ENCODE measurements at regions not wholly inside any gene's neighbourhood (a gene's known extent, or its start where the extent isn't known, plus 50 kb on each side); places are given as distances from the start of the nearest gene placed in this dataset.
"Not testable (repeated sequence)": the region's sequence is repeated elsewhere in the genome, so short reads cannot be mapped to it uniquely, and the experiment has no call there.

DNA sequence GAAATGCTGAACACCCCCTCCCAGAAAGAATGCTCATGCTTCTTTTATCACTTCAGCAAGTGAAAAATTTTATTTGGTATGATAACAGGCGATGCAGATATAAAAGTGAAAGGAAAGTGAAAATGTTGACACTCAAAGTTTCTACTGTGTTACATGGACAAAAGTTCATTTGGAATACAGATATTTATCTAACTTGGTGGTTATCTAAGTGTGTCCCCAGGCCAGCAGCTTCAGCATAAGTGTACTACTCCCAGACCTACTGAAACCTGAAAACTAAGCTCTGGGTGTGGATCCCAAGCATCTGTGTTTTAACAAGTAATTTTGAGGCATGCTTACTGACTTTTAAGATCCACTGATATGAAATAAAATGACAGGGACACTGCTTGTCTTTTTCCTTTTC, 157.1 kb upstream of the BCHE start:
- DNase-seq (ENCODE audit: low spot score) = no peak
- no peaks in the 10 kb centered on the region for H3K79me2 ChIP-seq (ENCODE audit: low read depth)
- H3K27ac ChIP-seq = no peak overlapping the region
- H3K4me3 Mint-ChIP-seq = no peak overlapping the region
- no peaks in the 10 kb centered on the region for H3K4me1 Mint-ChIP-seq
- no peaks in the 10 kb centered on the region for H3K27me3 ChIP-seq
- no peak overlapping the region for H3K4me3 ChIP-seq
- no peak overlapping the region for H3K9ac ChIP-seq
- no peaks in the 10 kb centered on the region for H3K36me3 ChIP-seq
- H3K4me1 ChIP-seq = no peaks in the 10 kb centered on the region
- no peaks in the 10 kb centered on the region for H4K20me1 ChIP-seq (ENCODE audit: low read depth)
- no peak overlapping the region for H2AFZ ChIP-seq (replicated peaks)
- H3K36me3 Mint-ChIP-seq = no peaks in the 10 kb centered on the region
- H3F3A ChIP-seq (ENCODE audit: low read depth) = no peaks in the 10 kb centered on the region
- H3K27me3 Mint-ChIP-seq (ENCODE audit: insufficient read depth, low read depth) = peaks cover 2% of the 10 kb centered on the region
- H3K9me3 Mint-ChIP-seq = no peaks in the 10 kb centered on the region
- no peaks in the 10 kb centered on the region for H3K9me3 ChIP-seq (ENCODE audit: low read depth)
- TF ChIP-seq, protein P1, sequence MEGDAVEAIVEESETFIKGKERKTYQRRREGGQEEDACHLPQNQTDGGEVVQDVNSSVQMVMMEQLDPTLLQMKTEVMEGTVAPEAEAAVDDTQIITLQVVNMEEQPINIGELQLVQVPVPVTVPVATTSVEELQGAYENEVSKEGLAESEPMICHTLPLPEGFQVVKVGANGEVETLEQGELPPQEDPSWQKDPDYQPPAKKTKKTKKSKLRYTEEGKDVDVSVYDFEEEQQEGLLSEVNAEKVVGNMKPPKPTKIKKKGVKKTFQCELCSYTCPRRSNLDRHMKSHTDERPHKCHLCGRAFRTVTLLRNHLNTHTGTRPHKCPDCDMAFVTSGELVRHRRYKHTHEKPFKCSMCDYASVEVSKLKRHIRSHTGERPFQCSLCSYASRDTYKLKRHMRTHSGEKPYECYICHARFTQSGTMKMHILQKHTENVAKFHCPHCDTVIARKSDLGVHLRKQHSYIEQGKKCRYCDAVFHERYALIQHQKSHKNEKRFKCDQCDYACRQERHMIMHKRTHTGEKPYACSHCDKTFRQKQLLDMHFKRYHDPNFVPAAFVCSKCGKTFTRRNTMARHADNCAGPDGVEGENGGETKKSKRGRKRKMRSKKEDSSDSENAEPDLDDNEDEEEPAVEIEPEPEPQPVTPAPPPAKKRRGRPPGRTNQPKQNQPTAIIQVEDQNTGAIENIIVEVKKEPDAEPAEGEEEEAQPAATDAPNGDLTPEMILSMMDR (IDR thresholded peaks at IDR 0.05) = no peak
- TF ChIP-seq EZH2 (IDR thresholded peaks at IDR 0.05) (no peak), EZH2phosphoT487 (IDR thresholded peaks at IDR 0.05) (no peak)
- H3K4me2 ChIP-seq = no peak overlapping the region
- no peak overlapping the region for H3K27ac Mint-ChIP-seq

DNA sequence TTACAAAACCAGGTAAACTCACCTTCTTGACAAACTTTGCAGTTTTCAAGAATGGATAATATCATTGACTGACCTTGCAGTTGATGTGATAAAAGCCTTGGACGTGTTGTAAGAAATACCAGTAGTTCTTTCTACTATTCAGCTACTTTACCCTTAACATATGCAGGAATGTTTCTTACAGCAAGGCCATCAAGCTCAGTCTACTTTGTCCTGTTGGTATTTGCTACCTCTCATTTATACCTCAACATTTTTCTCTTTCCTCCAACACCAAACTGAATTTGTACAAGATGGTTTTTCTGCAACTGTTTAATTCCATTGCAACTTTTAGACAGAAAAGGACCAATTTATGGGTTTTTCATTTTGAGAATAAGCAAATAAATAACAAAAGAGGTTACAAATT, 147.4 kb upstream of the BCHE start:
- Mint-ChIP-seq H3K9me3 (no peaks in the 10 kb centered on the region), H3K27ac (no peak overlapping the region), H3K36me3 (no peaks in the 10 kb centered on the region), H3K27me3 (ENCODE audit: insufficient read depth, low read depth) (peaks cover 2% of the 10 kb centered on the region), H3K4me3 (no peak overlapping the region), H3K4me1 (peaks cover 2% of the 10 kb centered on the region)
- no peaks in the 10 kb centered on the region for H3K27me3 ChIP-seq
- no peak overlapping the region for H3K4me2 ChIP-seq
- TF ChIP-seq EZH2phosphoT487 (IDR thresholded peaks at IDR 0.05) (no peak), EZH2 (IDR thresholded peaks at IDR 0.05) (no peak)
- TF ChIP-seq, protein P1 (IDR thresholded peaks at IDR 0.05) = no peak
- H3K9ac ChIP-seq = no peak overlapping the region
- no peak for DNase-seq (ENCODE audit: low spot score)
- no peak overlapping the region for H3K27ac ChIP-seq
- H3K4me3 ChIP-seq = no peak overlapping the region
- no peak overlapping the region for H2AFZ ChIP-seq (replicated peaks)
- no peaks in the 10 kb centered on the region for H3K9me3 ChIP-seq (ENCODE audit: low read depth)
- no peaks in the 10 kb centered on the region for H3K4me1 ChIP-seq
- H3K36me3 ChIP-seq = no peaks in the 10 kb centered on the region
- no peaks in the 10 kb centered on the region for H4K20me1 ChIP-seq (ENCODE audit: low read depth)
- no peaks in the 10 kb centered on the region for H3F3A ChIP-seq (ENCODE audit: low read depth)
- no peaks in the 10 kb centered on the region for H3K79me2 ChIP-seq (ENCODE audit: low read depth)

DNA sequence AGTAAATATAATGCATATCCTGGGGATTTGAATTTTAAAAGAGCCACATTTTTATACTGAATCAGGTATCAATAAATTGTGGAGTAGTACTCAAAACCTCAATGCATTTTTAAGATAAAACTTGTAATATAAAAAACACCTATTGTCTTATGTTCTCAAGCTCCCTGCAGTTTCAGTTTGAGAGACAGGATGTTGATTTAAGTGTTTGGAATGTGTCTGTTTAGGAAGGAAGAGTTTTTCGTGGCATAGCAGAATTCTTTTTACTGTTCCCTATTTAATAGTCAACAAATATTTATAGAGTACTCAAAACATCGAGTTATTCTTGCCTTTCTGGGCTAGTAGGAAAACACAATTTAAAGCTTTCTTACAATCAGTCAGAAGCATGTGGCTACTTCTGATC, 146.1 kb upstream of the BCHE start:
- Mint-ChIP-seq H3K27ac (no peak overlapping the region), H3K4me1 (peaks cover 2% of the 10 kb centered on the region), H3K9me3 (no peaks in the 10 kb centered on the region), H3K27me3 (ENCODE audit: insufficient read depth, low read depth) (peaks cover 2% of the 10 kb centered on the region), H3K4me3 (no peak overlapping the region), H3K36me3 (no peaks in the 10 kb centered on the region)
- H3K36me3 ChIP-seq = no peaks in the 10 kb centered on the region
- no peaks in the 10 kb centered on the region for H3K27me3 ChIP-seq
- H3K4me1 ChIP-seq = no peaks in the 10 kb centered on the region
- DNase-seq (ENCODE audit: low spot score) = no peak
- no peak for TF ChIP-seq EZH2 (IDR thresholded peaks at IDR 0.05)
- TF ChIP-seq EZH2phosphoT487 (IDR thresholded peaks at IDR 0.05) = no peak
- TF ChIP-seq, protein P1 (IDR thresholded peaks at IDR 0.05) = no peak
- H2AFZ ChIP-seq (replicated peaks) = no peak overlapping the region
- H3K4me2 ChIP-seq = no peak overlapping the region
- H3K9me3 ChIP-seq (ENCODE audit: low read depth) = no peaks in the 10 kb centered on the region
- H3K79me2 ChIP-seq (ENCODE audit: low read depth) = no peaks in the 10 kb centered on the region
- H4K20me1 ChIP-seq (ENCODE audit: low read depth) = no peaks in the 10 kb centered on the region
- H3K4me3 ChIP-seq = no peak overlapping the region
- H3F3A ChIP-seq (ENCODE audit: low read depth) = no peaks in the 10 kb centered on the region
- H3K9ac ChIP-seq = no peak overlapping the region
- H3K27ac ChIP-seq = no peak overlapping the region

DNA sequence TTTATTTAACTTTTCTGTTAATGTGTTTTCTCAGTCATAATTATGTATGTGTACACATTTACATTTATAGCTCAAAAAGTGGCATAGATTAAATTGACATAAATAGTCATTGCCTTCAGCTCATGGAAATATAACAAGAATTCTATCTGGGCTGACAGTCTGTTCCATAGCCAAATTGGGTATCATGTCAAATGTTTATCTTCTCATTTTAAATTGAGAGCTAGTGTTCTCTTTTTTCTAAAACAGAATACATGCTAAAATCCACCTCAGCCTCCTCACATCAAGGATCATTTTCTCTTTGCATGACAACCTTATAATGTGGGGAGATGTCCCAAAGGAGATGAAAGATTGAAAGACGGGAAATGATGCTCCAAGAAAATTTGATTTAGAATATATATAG, 144.1 kb upstream of the BCHE start:
- no peak for DNase-seq (ENCODE audit: low spot score)
- Histone ChIP-seq H3F3A (ENCODE audit: low read depth) (no peaks in the 10 kb centered on the region), H3K9me3 (ENCODE audit: low read depth) (no peaks in the 10 kb centered on the region), H2AFZ (replicated peaks) (no peak overlapping the region), H3K27me3 (no peaks in the 10 kb centered on the region), H3K27ac (no peak overlapping the region), H3K4me3 (no peak overlapping the region), H3K36me3 (no peaks in the 10 kb centered on the region), H3K79me2 (ENCODE audit: low read depth) (no peaks in the 10 kb centered on the region), H3K9ac (no peak overlapping the region), H3K4me1 (no peaks in the 10 kb centered on the region), H4K20me1 (ENCODE audit: low read depth) (no peaks in the 10 kb centered on the region), H3K4me2 (no peak overlapping the region)
- H3K27me3 Mint-ChIP-seq (ENCODE audit: insufficient read depth, low read depth) = peaks cover 2% of the 10 kb centered on the region
- no peak overlapping the region for H3K4me3 Mint-ChIP-seq
- no peak overlapping the region for H3K27ac Mint-ChIP-seq
- TF ChIP-seq, protein P1 (IDR thresholded peaks at IDR 0.05) = no peak
- TF ChIP-seq EZH2 (IDR thresholded peaks at IDR 0.05) (no peak), EZH2phosphoT487 (IDR thresholded peaks at IDR 0.05) (no peak)
- H3K9me3 Mint-ChIP-seq = no peaks in the 10 kb centered on the region
- H3K36me3 Mint-ChIP-seq = no peaks in the 10 kb centered on the region
- peaks cover 2% of the 10 kb centered on the region for H3K4me1 Mint-ChIP-seq

DNA sequence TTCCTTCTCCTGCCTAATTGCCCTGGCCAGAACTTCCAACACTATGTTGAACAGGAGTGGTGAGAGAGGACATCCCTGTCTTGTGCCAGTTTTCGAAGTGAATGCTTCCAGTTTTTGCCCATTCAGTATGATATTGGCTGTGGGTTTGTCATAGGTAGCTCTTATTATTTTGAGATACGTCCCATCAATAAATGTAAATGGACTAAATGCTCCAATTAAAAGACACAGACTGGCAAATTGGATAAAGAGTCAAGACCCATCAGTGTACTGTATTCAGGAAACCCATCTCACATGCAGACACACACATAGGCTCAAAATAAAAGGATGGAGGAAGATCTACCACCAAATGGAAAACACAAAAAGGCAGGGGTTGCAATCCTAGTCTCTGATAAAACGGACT, 123.6 kb upstream of the BCHE start:
- not testable (repeated sequence) for H3K9ac ChIP-seq; H3K27ac Mint-ChIP-seq; H3K36me3 ChIP-seq; H3K4me3 ChIP-seq; H3K4me1 Mint-ChIP-seq; H3K4me2 ChIP-seq; H3K9me3 Mint-ChIP-seq; H3K27me3 ChIP-seq; H4K20me1 ChIP-seq (ENCODE audit: low read depth); H3F3A ChIP-seq (ENCODE audit: low read depth); H3K9me3 ChIP-seq (ENCODE audit: low read depth); H3K4me1 ChIP-seq; H3K36me3 Mint-ChIP-seq; H2AFZ ChIP-seq (replicated peaks); H3K27ac ChIP-seq; H3K79me2 ChIP-seq (ENCODE audit: low read depth); H3K4me3 Mint-ChIP-seq; H3K27me3 Mint-ChIP-seq (ENCODE audit: insufficient read depth, low read depth); DNase-seq (ENCODE audit: low spot score)
